ENCODE measurements at regions not wholly inside any gene's neighbourhood (a gene's known extent, or its start where the extent isn't known, plus 50 kb on each side); places are given as distances from the start of the nearest gene placed in this dataset.

DNA sequence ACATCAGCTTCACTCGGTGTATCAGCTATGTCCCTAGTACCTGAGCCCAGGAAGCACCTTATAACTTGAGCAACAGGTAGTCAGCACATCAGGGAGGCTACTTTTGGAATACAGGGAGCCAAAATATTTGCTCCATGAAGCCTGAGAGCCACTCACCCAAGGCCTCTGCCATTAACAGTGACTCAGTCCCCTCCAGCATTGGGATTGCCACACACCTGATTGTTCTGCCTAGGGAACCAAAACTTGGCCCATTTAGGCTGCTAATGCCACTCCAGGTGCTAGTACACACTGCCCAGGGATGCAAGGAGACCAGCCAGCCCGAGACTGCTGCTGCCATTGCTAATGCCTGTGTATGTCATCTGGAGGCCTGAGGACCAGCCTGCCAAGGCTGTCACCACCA, 773.6 kb upstream of the TENM4 start:
- H3K27ac ChIP-seq (ENCODE audit: low read length): no peak overlapping the region
- H3K36me3 ChIP-seq (ENCODE audit: control insufficient read depth in 1 of 2, insufficient read depth in 2 of 2, low read length in 2 of 2): no peaks in the 10 kb centered on the region
- H3K9me3 ChIP-seq (ENCODE audit: control insufficient read depth in 1 of 2, low read length in 2 of 2): no peaks in the 10 kb centered on the region
- no peaks in the 10 kb centered on the region for H3K27me3 ChIP-seq (ENCODE audit: low read depth, low read length)
- H3K4me3 ChIP-seq (ENCODE audit: low read depth in 1 of 2, low read length in 2 of 2): no peak overlapping the region
- H3K4me1 ChIP-seq (ENCODE audit: control insufficient read depth in 1 of 2, insufficient read depth in 2 of 2, low read length in 2 of 2): no peaks in the 10 kb centered on the region

DNA sequence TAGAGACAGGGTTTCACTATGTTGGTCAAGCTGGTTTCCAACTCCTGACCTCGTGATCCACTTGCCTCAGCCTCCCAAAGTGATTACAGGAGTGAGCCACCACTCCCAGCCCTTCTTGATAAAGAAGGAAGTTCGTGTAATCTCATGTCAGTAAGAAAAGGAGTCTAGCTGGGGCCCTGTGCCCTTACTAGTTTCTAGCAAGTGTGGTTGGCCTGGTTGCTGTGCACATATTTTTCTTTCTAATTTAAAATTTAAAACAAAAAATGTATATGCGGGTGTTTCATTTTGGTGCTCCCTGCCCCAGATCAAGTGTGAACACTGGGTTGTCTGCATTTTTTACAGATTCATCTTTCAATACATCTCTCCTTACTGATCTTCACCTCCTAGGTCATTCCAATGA, 770.8 kb upstream of the TENM4 start:
- no peak overlapping the region for H3K27ac ChIP-seq (ENCODE audit: low read length)
- H3K9me3 ChIP-seq (ENCODE audit: control insufficient read depth in 1 of 2, low read length in 2 of 2): no peaks in the 10 kb centered on the region
- H3K36me3 ChIP-seq (ENCODE audit: control insufficient read depth in 1 of 2, insufficient read depth in 2 of 2, low read length in 2 of 2): no peaks in the 10 kb centered on the region
- H3K4me1 ChIP-seq (ENCODE audit: control insufficient read depth in 1 of 2, insufficient read depth in 2 of 2, low read length in 2 of 2): no peaks in the 10 kb centered on the region
- no peaks in the 10 kb centered on the region for H3K27me3 ChIP-seq (ENCODE audit: low read depth, low read length)
- H3K4me3 ChIP-seq (ENCODE audit: low read depth in 1 of 2, low read length in 2 of 2): no peak overlapping the region

DNA sequence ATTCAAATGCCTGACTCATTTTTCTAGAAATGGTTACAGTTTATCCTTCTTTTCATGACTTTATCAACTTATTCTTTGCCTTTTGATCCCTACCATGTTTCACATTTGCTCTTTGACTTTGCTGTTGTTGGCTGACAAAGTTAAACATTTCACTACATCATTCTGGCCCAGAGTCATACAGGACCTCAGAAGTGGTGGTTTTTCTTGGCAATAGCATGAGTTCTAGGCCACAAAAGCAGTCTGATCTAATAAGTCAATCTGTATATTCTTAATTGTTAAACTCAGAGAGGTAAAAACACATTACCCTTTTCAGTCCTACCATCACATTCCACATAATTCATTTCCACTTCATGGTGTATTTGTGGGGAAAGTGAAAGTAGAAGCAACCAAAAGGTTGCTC, 763.2 kb upstream of the TENM4 start:
- Histone ChIP-seq H3K27ac (ENCODE audit: low read length) (no peak overlapping the region), H3K4me3 (ENCODE audit: low read depth in 1 of 2, low read length in 2 of 2) (no peak overlapping the region), H3K27me3 (ENCODE audit: low read depth, low read length) (no peaks in the 10 kb centered on the region), H3K9me3 (ENCODE audit: control insufficient read depth in 1 of 2, low read length in 2 of 2) (no peaks in the 10 kb centered on the region), H3K4me1 (ENCODE audit: control insufficient read depth in 1 of 2, insufficient read depth in 2 of 2, low read length in 2 of 2) (no peaks in the 10 kb centered on the region), H3K36me3 (ENCODE audit: control insufficient read depth in 1 of 2, insufficient read depth in 2 of 2, low read length in 2 of 2) (no peaks in the 10 kb centered on the region)

DNA sequence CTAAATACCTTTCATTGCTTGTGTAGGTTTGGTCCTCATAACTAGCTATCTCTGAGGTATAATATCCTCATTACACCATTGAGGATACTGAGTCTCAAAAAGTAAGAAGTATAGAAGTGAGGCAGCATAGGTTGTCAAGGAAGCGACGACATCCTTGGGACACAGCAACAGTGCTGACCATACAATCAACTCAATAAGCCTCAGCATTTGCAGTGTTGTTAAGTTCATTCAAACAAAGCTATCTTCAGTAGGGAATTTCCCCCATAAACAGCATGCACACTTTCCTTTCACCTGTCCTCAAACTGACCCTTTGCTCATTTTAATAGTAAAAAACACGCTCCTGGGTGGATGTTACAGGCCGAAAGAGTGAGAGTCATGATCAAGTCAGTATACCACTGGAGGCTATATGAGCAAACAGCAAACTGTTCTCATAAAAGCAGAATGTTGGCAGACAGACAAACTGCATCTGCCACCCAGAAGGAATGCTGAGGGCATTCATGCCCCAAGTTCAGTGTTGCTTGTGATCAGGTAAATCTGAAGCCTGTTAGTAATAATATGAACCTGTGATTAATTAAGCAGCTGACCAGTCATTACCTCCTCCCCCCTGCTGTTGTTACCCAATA, 756.2 kb upstream of the TENM4 start:
- Histone ChIP-seq H3K4me3 (ENCODE audit: low read depth in 1 of 2, low read length in 2 of 2) (no peak overlapping the region), H3K9me3 (ENCODE audit: control insufficient read depth in 1 of 2, low read length in 2 of 2) (no peaks in the 10 kb centered on the region), H3K36me3 (ENCODE audit: control insufficient read depth in 1 of 2, insufficient read depth in 2 of 2, low read length in 2 of 2) (no peaks in the 10 kb centered on the region)

DNA sequence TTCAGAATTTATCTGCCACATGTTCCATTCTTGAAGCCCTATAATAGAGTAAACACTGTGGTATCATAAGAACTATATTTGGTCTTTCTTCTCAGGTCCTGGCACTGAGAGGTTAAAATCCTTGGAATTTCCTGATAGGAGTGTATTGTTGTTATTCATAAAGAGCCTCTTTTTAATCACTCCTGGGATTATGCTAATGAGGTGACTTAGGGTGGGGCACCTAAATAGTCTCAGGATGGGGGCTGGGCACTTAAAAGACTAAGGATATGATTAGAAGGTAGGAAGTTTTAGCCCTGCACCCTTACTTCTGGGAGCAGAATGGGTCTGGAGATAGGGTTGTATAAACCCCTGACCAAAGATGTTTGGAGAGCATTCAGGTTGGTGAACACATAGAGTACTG, 755.2 kb upstream of the TENM4 start:
- no peaks in the 10 kb centered on the region for H3K27me3 ChIP-seq (ENCODE audit: low read depth, low read length)
- no peaks in the 10 kb centered on the region for H3K36me3 ChIP-seq (ENCODE audit: control insufficient read depth in 1 of 2, insufficient read depth in 2 of 2, low read length in 2 of 2)
- no peak overlapping the region for H3K4me3 ChIP-seq (ENCODE audit: low read depth in 1 of 2, low read length in 2 of 2)
- no peaks in the 10 kb centered on the region for H3K9me3 ChIP-seq (ENCODE audit: control insufficient read depth in 1 of 2, low read length in 2 of 2)
- H3K4me1 ChIP-seq (ENCODE audit: control insufficient read depth in 1 of 2, insufficient read depth in 2 of 2, low read length in 2 of 2): no peaks in the 10 kb centered on the region
- no peak overlapping the region for H3K27ac ChIP-seq (ENCODE audit: low read length)

More for the DNA sequence above, 756.2 kb upstream of the TENM4 start:
- no peaks in the 10 kb centered on the region for H3K27me3 ChIP-seq (ENCODE audit: low read depth, low read length)
- no peaks in the 10 kb centered on the region for H3K4me1 ChIP-seq (ENCODE audit: control insufficient read depth in 1 of 2, insufficient read depth in 2 of 2, low read length in 2 of 2)
- no peak overlapping the region for H3K27ac ChIP-seq (ENCODE audit: low read length)

DNA sequence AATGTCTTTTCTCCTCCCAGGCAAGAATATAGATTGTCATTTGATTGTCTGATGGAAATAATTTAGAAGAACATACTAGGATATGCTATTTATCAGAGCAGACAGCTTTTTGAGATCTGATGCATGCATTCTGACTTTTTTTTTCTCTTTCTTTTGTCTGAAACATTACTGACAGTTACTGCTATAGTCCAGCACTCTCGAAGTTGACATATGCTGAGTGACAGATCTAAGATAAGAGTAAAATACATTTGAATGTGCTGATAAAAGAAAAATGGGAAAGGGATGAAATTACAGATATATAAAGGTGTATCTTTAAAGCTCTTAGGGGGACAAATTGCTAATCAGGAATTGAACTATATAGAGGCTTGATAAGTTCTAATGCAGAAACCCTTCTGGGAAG, 753.8 kb upstream of the TENM4 start:
- H3K27me3 ChIP-seq (ENCODE audit: low read depth, low read length): no peaks in the 10 kb centered on the region
- H3K4me3 ChIP-seq (ENCODE audit: low read depth in 1 of 2, low read length in 2 of 2): no peak overlapping the region
- no peaks in the 10 kb centered on the region for H3K9me3 ChIP-seq (ENCODE audit: control insufficient read depth in 1 of 2, low read length in 2 of 2)
- no peaks in the 10 kb centered on the region for H3K36me3 ChIP-seq (ENCODE audit: control insufficient read depth in 1 of 2, insufficient read depth in 2 of 2, low read length in 2 of 2)
- no peaks in the 10 kb centered on the region for H3K4me1 ChIP-seq (ENCODE audit: control insufficient read depth in 1 of 2, insufficient read depth in 2 of 2, low read length in 2 of 2)
- no peak overlapping the region for H3K27ac ChIP-seq (ENCODE audit: low read length)

DNA sequence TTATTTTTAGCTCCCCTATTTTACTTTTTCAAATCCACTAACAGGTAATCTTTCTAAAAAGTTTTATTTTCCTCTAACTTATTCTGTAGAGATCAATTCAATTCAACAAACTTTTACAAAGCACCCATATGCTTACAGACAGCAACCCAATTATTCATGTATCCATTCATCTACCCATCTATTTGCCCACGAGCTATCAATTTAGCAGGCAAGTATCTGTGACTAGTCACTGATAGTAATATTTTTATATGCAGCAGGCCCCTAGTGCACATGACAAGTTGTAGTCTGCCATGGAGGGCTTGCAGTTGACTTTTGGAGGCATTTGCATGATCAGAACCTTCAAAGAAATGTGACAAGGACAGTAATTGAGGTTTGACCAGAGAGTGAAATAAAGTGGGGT, 753.2 kb upstream of the TENM4 start:
- no peaks in the 10 kb centered on the region for H3K4me1 ChIP-seq (ENCODE audit: control insufficient read depth in 1 of 2, insufficient read depth in 2 of 2, low read length in 2 of 2)
- H3K36me3 ChIP-seq (ENCODE audit: control insufficient read depth in 1 of 2, insufficient read depth in 2 of 2, low read length in 2 of 2): no peaks in the 10 kb centered on the region
- no peak overlapping the region for H3K4me3 ChIP-seq (ENCODE audit: low read depth in 1 of 2, low read length in 2 of 2)
- no peak overlapping the region for H3K27ac ChIP-seq (ENCODE audit: low read length)
- H3K27me3 ChIP-seq (ENCODE audit: low read depth, low read length): no peaks in the 10 kb centered on the region
- H3K9me3 ChIP-seq (ENCODE audit: control insufficient read depth in 1 of 2, low read length in 2 of 2): no peaks in the 10 kb centered on the region

DNA sequence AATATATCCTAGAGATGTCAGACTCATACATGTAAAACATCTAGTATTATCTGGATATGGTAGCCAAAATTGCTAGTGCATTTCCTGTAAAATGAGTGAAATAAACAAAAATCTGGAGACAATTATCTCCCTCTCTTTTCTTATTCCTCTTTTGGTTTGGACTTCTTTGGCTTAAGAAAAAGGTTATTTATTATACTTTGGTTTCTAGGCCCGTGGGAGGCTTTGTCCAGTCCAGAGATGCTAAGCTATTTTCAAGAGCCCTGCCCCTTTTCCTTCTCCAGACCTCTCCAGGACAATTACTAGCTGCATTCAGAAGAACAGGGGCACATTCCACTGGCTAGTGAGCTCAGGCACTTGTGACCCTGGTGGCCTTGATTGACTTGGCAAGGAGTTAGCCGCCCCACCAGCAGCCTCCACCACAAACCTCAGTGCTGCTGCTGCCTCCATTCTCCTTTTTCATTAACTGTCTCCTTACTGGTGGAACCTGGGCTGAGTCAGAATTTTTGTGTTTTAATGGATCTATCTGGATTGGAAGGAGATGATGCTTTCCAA, 747.3 kb upstream of the TENM4 start:
- Histone ChIP-seq H3K27me3 (ENCODE audit: low read depth, low read length) (no peaks in the 10 kb centered on the region), H3K27ac (ENCODE audit: low read length) (no peak overlapping the region), H3K4me1 (ENCODE audit: control insufficient read depth in 1 of 2, insufficient read depth in 2 of 2, low read length in 2 of 2) (no peaks in the 10 kb centered on the region), H3K9me3 (ENCODE audit: control insufficient read depth in 1 of 2, low read length in 2 of 2) (no peaks in the 10 kb centered on the region), H3K36me3 (ENCODE audit: control insufficient read depth in 1 of 2, insufficient read depth in 2 of 2, low read length in 2 of 2) (no peaks in the 10 kb centered on the region), H3K4me3 (ENCODE audit: low read depth in 1 of 2, low read length in 2 of 2) (no peak overlapping the region)

DNA sequence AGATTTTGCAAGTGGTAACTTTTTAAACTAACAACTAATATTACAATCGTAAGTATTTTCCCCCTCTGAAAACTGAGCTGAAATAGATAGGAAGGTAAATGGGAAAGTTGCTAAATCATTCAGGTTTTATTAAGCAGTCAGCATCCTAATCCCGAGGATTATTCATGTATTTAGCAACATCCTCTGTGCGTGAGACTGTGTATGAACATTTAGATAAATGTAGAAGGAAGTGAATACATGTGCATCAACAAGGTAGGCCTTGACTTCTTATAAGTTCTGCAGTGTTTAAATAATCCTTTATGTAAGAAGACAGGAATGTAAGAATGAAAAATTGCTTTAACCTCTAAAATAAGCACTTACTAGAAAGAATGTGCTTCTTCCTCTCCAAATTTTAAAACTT, 745.9 kb upstream of the TENM4 start:
- Histone ChIP-seq H3K4me3 (ENCODE audit: low read depth in 1 of 2, low read length in 2 of 2) (no peak overlapping the region), H3K4me1 (ENCODE audit: control insufficient read depth in 1 of 2, insufficient read depth in 2 of 2, low read length in 2 of 2) (no peaks in the 10 kb centered on the region), H3K9me3 (ENCODE audit: control insufficient read depth in 1 of 2, low read length in 2 of 2) (no peaks in the 10 kb centered on the region), H3K27me3 (ENCODE audit: low read depth, low read length) (no peaks in the 10 kb centered on the region), H3K27ac (ENCODE audit: low read length) (no peak overlapping the region), H3K36me3 (ENCODE audit: control insufficient read depth in 1 of 2, insufficient read depth in 2 of 2, low read length in 2 of 2) (no peaks in the 10 kb centered on the region)

DNA sequence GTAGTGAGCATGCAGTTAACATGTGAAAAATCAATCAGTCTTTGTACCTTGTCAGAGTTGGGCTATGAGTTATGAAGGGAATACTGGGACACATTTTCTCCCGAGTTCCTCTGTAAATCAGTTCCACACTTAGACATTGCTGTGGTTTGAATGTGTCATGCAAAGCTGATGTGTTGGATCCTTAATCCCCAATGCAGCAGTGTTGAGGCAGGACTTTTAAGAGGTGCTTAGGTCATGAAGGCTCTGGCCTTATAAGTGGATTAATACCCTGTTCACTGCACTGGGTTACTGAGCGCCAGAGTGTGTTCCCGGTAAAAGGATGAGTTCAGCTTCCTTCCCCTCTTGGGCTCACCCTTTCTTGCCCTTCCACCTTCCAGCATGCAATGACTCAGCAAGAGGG, 742.1 kb upstream of the TENM4 start:
- Histone ChIP-seq H3K27me3 (ENCODE audit: low read depth, low read length) (no peaks in the 10 kb centered on the region), H3K4me3 (ENCODE audit: low read depth in 1 of 2, low read length in 2 of 2) (no peak overlapping the region), H3K36me3 (ENCODE audit: control insufficient read depth in 1 of 2, insufficient read depth in 2 of 2, low read length in 2 of 2) (no peaks in the 10 kb centered on the region), H3K4me1 (ENCODE audit: control insufficient read depth in 1 of 2, insufficient read depth in 2 of 2, low read length in 2 of 2) (no peaks in the 10 kb centered on the region), H3K9me3 (ENCODE audit: control insufficient read depth in 1 of 2, low read length in 2 of 2) (no peaks in the 10 kb centered on the region), H3K27ac (ENCODE audit: low read length) (no peak overlapping the region)

DNA sequence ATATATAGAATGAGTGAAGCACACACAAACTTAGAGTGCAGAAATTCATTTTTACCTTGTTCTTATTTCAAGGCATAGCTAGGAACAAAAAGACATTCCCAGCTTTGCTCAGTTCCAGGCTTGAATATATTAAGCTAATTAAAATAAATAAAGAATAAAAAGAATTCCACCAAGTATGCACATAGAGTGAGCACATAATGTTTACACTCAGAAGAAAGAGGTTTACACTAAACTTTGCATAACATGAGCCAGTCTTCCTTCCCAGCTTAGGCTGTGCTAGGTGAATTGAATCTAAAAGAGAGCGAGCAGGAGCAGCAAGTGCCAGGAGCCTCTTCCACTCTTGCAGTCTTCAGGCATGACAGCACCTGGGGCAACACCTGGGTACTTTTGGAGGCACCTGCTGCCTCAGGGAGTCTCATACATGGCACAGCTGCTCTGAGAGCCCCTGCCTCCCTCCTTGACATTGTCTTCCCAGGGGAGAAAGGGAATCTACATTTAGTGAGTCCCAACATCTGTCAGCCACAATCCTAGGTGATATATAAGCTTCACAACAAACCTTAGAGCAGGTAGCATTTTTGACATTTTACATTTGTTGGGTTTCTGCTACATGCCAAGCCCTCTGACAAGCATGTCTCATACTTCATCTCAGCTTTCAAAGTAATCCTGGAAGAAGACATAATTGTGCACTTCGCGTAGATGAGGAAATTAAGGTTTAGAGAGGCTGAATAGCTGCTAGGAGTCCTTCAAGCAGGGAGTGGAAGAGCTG, 732.7 kb upstream of the TENM4 start:
- Histone ChIP-seq H3K4me3 (ENCODE audit: low read depth in 1 of 2, low read length in 2 of 2) (no peak overlapping the region), H3K9me3 (ENCODE audit: control insufficient read depth in 1 of 2, low read length in 2 of 2) (peaks cover 0 to 5% of the 10 kb centered on the region in 2 donors), H3K4me1 (ENCODE audit: control insufficient read depth in 1 of 2, insufficient read depth in 2 of 2, low read length in 2 of 2) (no peaks in the 10 kb centered on the region), H3K27me3 (ENCODE audit: low read depth, low read length) (no peaks in the 10 kb centered on the region), H3K27ac (ENCODE audit: low read length) (no peak overlapping the region), H3K36me3 (ENCODE audit: control insufficient read depth in 1 of 2, insufficient read depth in 2 of 2, low read length in 2 of 2) (no peaks in the 10 kb centered on the region)

All from muscle layer of duodenum (tissue), 2 donors.